Stomach (tissue), 8 donors: ENCODE measurements at regions not wholly inside any gene's neighbourhood (a gene's known extent, or its start where the extent isn't known, plus 50 kb on each side); places are given as distances from the start of the nearest gene placed in this dataset.
"Not testable (repeated sequence)": the region's sequence is repeated elsewhere in the genome, so short reads cannot be mapped to it uniquely, and the experiment has no call there.

Experiments used
- DNase-seq, 2 donors: peaks; one replicate each; pipeline versions ENCODE4 v3.0.0 to v3.0.0-alpha.2; 2013 to 2019
- H3K27ac ChIP-seq, 5 donors: fragments of 200-600 bp in 4 of 5; sonication (generic) in 4 of 5; one replicate each; pipeline ENCODE4 v1.5.1; 2013 to 2019; ENCODE audit warnings: mild to moderate bottlenecking in 1 of 5, moderate library complexity in 1 of 5
- H3K27me3 ChIP-seq, 3 donors: fragments of 200-600 bp; sonication (generic); one replicate each; pipeline ENCODE4 v1.5.1; 2017 to 2019; ENCODE audit warnings: mixed run types in 1 of 3
- H3K36me3 ChIP-seq, 4 donors: fragments of 200-600 bp; sonication (generic); 1 replicate in 3 of 4; 2 replicates in 1 of 4; pipeline ENCODE4 v1.5.1; 2016 to 2019
- H3K4me1 ChIP-seq, 4 donors: fragments of 200-600 bp; sonication (generic); one replicate each; pipeline ENCODE4 v1.5.1; 2016 to 2019
- H3K4me3 ChIP-seq, 4 donors: fragments of 200-600 bp; sonication (generic) in 3 of 4; one replicate each; pipeline ENCODE4 v1.5.1; 2016 to 2019; ENCODE audit warnings: mild to moderate bottlenecking in 1 of 4
- H3K9me3 ChIP-seq, 4 donors: fragments of 200-600 bp; sonication (generic); one replicate each; pipeline ENCODE4 v1.5.1; 2016 to 2019
- CTCF ChIP-seq, 7 experiments: fragments of 450-650 bp in 4 of 7; fragments of 200-600 bp in 3 of 7; sonication (generic) in 3 of 7; IDR thresholded peaks; one replicate each; pipeline ENCODE4 v1.5.1; 2016 to 2019; ENCODE audit warnings: antibody characterized with exemption in 7 of 7, control low read depth in 2 of 7, mild to moderate bottlenecking in 1 of 7
- EP300 ChIP-seq: sonication (generic); formaldehyde crosslinking; IDR thresholded peaks from one replicate; pipeline ENCODE4 v1.6.1; 2017; ENCODE audit warnings: antibody characterized with exemption
- POLR2A ChIP-seq, 4 donors: fragments of 450-650 bp; IDR thresholded peaks; one replicate each; pipeline ENCODE4 v1.6.1; 2016; ENCODE audit warnings: antibody characterized with exemption in 4 of 4, control low read depth in 2 of 4, mild to moderate bottlenecking in 1 of 4, moderate library complexity in 1 of 4
- POLR2AphosphoS5 ChIP-seq, 3 donors: sonication (generic); formaldehyde crosslinking; IDR thresholded peaks; one replicate each; pipeline ENCODE4 v1.6.1; 2016; ENCODE audit warnings: antibody characterized with exemption in 3 of 3
- WGBS, 5 donors: extraction: QIAGEN DNeasy Blood & Tissue Kit in 3 of 5; methylation state at CpG; one replicate each; pipeline versions ENCODE4 v1.1.5 to v1.1.7; 2013 to 2018; 5-methylcytosine and 5-hydroxymethylcytosine counted together
- intact Hi-C: fragments of 100-400 bp; cut with DNase I; formaldehyde crosslinking; loops from one replicate; pipeline ENCODE4 v1.15.1; 2023; ENCODE audit warnings: low total_unique reads
- donor health status: healthy with polysubstance abuse.
- donor health status: Bipolar disorder and iron deficiency.
- donor health status: healthy.

GRCh38 chr4:37555322-37555721 is 130.9 kb downstream of the RELL1 start:
- TF ChIP-seq EP300: no peak
- TF ChIP-seq POLR2A (IDR thresholded peaks at IDR 0.05): no peak
- TF ChIP-seq CTCF (IDR thresholded peaks at IDR 0.05): no peak
- TF ChIP-seq POLR2AphosphoS5 (IDR thresholded peaks at IDR 0.05): no peak
- Histone ChIP-seq H3K36me3 (peaks cover 0 to 6% (median 0%) of the 10 kb centered on the region in 4 donors), H3K4me3 (no peak overlapping the region), H3K27me3 (no peaks in the 10 kb centered on the region), H3K27ac (no peak overlapping the region), H3K9me3 (peaks cover 0 to 25% (median 14%) of the 10 kb centered on the region in 4 donors), H3K4me1 (no peaks in the 10 kb centered on the region)
- intact Hi-C loops: no loop called here
- DNase-seq: no peak
- 87 to 93% (median 89%) methylated on average over 5 of the region's 5 CpGs for WGBS, 5 donors

DNA sequence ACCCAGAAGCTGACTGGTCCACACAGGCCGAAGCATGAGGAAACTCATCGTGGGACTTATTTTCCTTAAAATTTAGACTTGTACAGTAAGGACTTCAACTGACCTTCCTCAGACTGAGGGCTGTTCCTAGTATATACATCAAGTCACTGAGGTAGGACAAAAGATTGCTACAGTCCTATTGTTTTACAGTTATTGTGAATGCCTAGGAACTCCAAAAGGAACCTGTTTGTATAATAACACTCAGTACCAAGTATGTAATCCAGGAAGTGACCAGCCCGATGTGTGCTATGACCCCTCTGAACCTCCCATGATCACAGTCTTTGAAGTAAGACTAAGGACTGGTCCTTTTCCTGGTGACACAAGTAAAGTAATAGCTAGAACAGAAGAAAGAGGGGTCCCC is 136.3 kb downstream of the RELL1 start:
- H3K4me3 ChIP-seq, H3K36me3 ChIP-seq, H3K27ac ChIP-seq, DNase-seq, H3K27me3 ChIP-seq, H3K4me1 ChIP-seq, intact Hi-C loops: not testable (repeated sequence)
- WGBS, 5 donors: 81 to 91% (median 83%) methylated on average over 3 of the region's 3 CpGs
- peaks cover 0 to 45% (median 14%) of the 10 kb centered on the region in 4 donors for H3K9me3 ChIP-seq

- peaks cover 0 to 46% (median 14%) of the 10 kb centered on the region in 4 donors for H3K9me3 ChIP-seq
- DNase-seq: no peak
- no peak for TF ChIP-seq EP300
- TF ChIP-seq POLR2AphosphoS5 (IDR thresholded peaks at IDR 0.05): no peak
- no peak for TF ChIP-seq POLR2A (IDR thresholded peaks at IDR 0.05)
- no peak for TF ChIP-seq CTCF (IDR thresholded peaks at IDR 0.05)
- intact Hi-C loops: no loop called here
- H3K36me3 ChIP-seq: no peaks in the 10 kb centered on the region
- no peaks in the 10 kb centered on the region for H3K4me1 ChIP-seq
- no peak overlapping the region for H3K4me3 ChIP-seq
- 86 to 96% (median 87%) methylated on average over 6 of the region's 6 CpGs for WGBS, 5 donors
- H3K27me3 ChIP-seq: no peaks in the 10 kb centered on the region
- no peak overlapping the region for H3K27ac ChIP-seq
Observed at GRCh38 chr4:37549041-37549440, 137.1 kb downstream of the RELL1 start.

GRCh38 chr4:37546586-37546985 is 139.6 kb downstream of the RELL1 start:
- Histone ChIP-seq H3K9me3 (peaks cover 0 to 34% (median 4%) of the 10 kb centered on the region in 4 donors), H3K27me3 (no peaks in the 10 kb centered on the region), H3K27ac (no peak overlapping the region), H3K4me1 (no peaks in the 10 kb centered on the region), H3K36me3 (no peaks in the 10 kb centered on the region), H3K4me3 (no peak overlapping the region)
- intact Hi-C loops: no loop called here
- DNase-seq: no peak
- 81 to 100% (median 98%) methylated on average over 9 to 12 of the region's 12 CpGs for WGBS, 5 donors
- TF ChIP-seq EP300 (no peak), POLR2A (IDR thresholded peaks at IDR 0.05) (no peak), POLR2AphosphoS5 (IDR thresholded peaks at IDR 0.05) (no peak), CTCF (IDR thresholded peaks at IDR 0.05) (no peak)

DNA sequence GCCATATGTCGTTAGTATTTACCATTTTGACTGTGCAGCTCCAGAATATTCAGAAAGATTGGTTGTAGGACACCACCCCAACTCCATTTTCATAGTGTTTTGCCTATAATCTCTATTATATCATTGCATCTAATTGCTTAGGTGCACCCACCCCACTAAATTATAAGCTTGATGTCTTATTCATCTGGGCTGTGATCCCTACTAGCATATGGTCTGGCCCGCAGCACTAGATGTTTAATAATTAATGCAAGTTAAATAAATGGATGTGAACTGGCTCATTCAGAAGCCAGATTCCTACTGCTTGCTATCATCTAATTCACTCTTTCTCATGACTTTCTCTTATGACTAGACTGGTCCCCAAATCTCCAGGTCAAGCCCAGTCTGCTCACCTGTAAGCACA is 143.5 kb downstream of the RELL1 start:
- DNase-seq: no peak
- Histone ChIP-seq H3K9me3 (peaks cover 0 to 21% (median 0%) of the 10 kb centered on the region in 4 donors), H3K4me3 (no peak overlapping the region), H3K27me3 (no peaks in the 10 kb centered on the region), H3K27ac (no peak overlapping the region), H3K36me3 (no peaks in the 10 kb centered on the region), H3K4me1 (no peaks in the 10 kb centered on the region)
- WGBS, 5 donors: 49 to 68% (median 52%) methylated on average over 2 of the region's 2 CpGs
- intact Hi-C loops: no loop called here
- TF ChIP-seq CTCF (IDR thresholded peaks at IDR 0.05): no peak
- no peak for TF ChIP-seq POLR2A (IDR thresholded peaks at IDR 0.05)
- no peak for TF ChIP-seq EP300
- TF ChIP-seq POLR2AphosphoS5 (IDR thresholded peaks at IDR 0.05): no peak
